Upper lobe of left lung (tissue), 6 donors: ENCODE measurements at regions not wholly inside any gene's neighbourhood (a gene's known extent, or its start where the extent isn't known, plus 50 kb on each side); places are given as distances from the start of the nearest gene placed in this dataset.

Experiments used
- ATAC-seq, 2 donors: fragments of 200-7000 bp; cut with Tn5 transposase; one replicate each; pipeline ENCODE4 v1.9.1; 2022; ENCODE audit warnings: mild to moderate bottlenecking in 2 of 2, moderate library complexity in 2 of 2; ENCODE audit not compliant: low FRiP score in 2 of 2
- DNase-seq, 2 donors: peaks; one replicate each; pipeline ENCODE4 v3.0.0-alpha.2; 2019 to 2020
- H3K27ac ChIP-seq, 4 donors: fragments of 200-600 bp; sonication (generic); one replicate each; pipeline ENCODE4 v1.5.1; 2016 to 2019
- H3K27me3 ChIP-seq, 4 donors: fragments of 200-600 bp; sonication (generic); one replicate each; pipeline ENCODE4 v1.5.1; 2017 to 2019
- H3K36me3 ChIP-seq, 4 donors: fragments of 200-600 bp; sonication (generic); one replicate each; pipeline ENCODE4 v1.5.1; 2016 to 2019
- H3K4me1 ChIP-seq, 4 donors: fragments of 200-600 bp; sonication (generic); one replicate each; pipeline ENCODE4 v1.5.1; 2018 to 2019
- H3K4me3 ChIP-seq, 4 donors: fragments of 200-600 bp; sonication (generic); one replicate each; pipeline ENCODE4 v1.5.1; 2017 to 2019; ENCODE audit warnings: mild to moderate bottlenecking in 2 of 4, moderate library complexity in 1 of 4
- H3K9me3 ChIP-seq, 4 donors: fragments of 200-600 bp; sonication (generic); one replicate each; pipeline ENCODE4 v1.5.1; 2018 to 2019
- CTCF ChIP-seq, 6 experiments: fragments of 450-650 bp in 4 of 6; fragments of 200-600 bp in 2 of 6; sonication (generic) in 2 of 6; IDR thresholded peaks; one replicate each; pipeline ENCODE4 v1.5.1; 2016 to 2019; ENCODE audit warnings: antibody characterized with exemption in 6 of 6
- EP300 ChIP-seq, 4 donors: sonication (generic); formaldehyde crosslinking; IDR thresholded peaks; one replicate each; pipeline ENCODE4 v1.5.1; 2017; ENCODE audit warnings: antibody characterized with exemption in 4 of 4, control low read depth in 2 of 4
- POLR2A ChIP-seq, 4 donors: fragments of 450-650 bp; IDR thresholded peaks; one replicate each; pipeline ENCODE4 v1.5.1; 2016 to 2017; ENCODE audit warnings: antibody characterized with exemption in 4 of 4, mild to moderate bottlenecking in 2 of 4
- POLR2AphosphoS5 ChIP-seq, 2 donors: sonication (generic); formaldehyde crosslinking; IDR thresholded peaks; one replicate each; pipeline ENCODE4 v1.5.1; 2017; ENCODE audit warnings: antibody characterized with exemption in 2 of 2
- WGBS, 2 donors: methylation state at CpG; one replicate each; pipeline ENCODE4 v1.1.5; 2017 to 2018; 5-methylcytosine and 5-hydroxymethylcytosine counted together
- donor health status: DM: no; HTN: no; CAD: no; lungs with moderate emphysema.
- donor health status: DM: no; HTN: yes; CAD: no; lungs with severe emphysema.

DNA sequence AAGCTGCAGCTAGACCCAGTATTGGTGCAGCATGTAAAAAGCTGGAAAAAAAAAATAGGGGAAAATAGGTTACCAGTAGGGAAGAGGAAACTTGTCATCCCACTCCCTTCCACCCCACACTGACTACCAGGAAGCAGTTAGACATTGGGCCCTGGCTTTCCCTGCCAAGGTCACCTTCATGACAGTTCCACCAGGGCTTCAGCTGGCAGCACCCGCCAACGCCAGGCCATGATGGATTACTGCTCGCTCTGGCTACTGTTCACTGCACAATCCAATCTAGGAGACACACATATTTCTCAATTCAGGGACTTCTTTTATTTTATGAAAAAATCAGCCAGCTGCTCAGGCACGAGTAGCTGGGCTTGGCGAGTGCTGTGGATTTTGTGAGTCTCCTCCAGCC is 127.7 kb downstream of the DMRTA2 start:
- no peaks in the 10 kb centered on the region for H3K4me1 ChIP-seq
- no peak for ATAC-seq
- DNase-seq: no peak
- no peak overlapping the region for H3K27ac ChIP-seq
- no peaks in the 10 kb centered on the region for H3K9me3 ChIP-seq
- TF ChIP-seq CTCF (IDR thresholded peaks at IDR 0.05): no peak
- no peak for TF ChIP-seq POLR2AphosphoS5 (IDR thresholded peaks at IDR 0.05)
- no peak for TF ChIP-seq POLR2A (IDR thresholded peaks at IDR 0.05)
- no peak for TF ChIP-seq EP300 (IDR thresholded peaks at IDR 0.05)
- WGBS, 2 donors: 84 to 87% methylated on average over 5 of the region's 5 CpGs
- H3K36me3 ChIP-seq: no peaks in the 10 kb centered on the region
- no peaks in the 10 kb centered on the region for H3K27me3 ChIP-seq
- H3K4me3 ChIP-seq: no peak overlapping the region

- Histone ChIP-seq H3K4me3 (no peak overlapping the region), H3K4me1 (no peaks in the 10 kb centered on the region), H3K27me3 (no peaks in the 10 kb centered on the region), H3K27ac (no peak overlapping the region), H3K9me3 (no peaks in the 10 kb centered on the region), H3K36me3 (no peaks in the 10 kb centered on the region)
- no peak for ATAC-seq
- 65 to 73% methylated on average over 9 of the region's 9 CpGs for WGBS, 2 donors
- DNase-seq: no peak
- TF ChIP-seq POLR2A (IDR thresholded peaks at IDR 0.05) (no peak), EP300 (IDR thresholded peaks at IDR 0.05) (no peak), POLR2AphosphoS5 (IDR thresholded peaks at IDR 0.05) (no peak)
Measured at GRCh38 chr1:50292276-50292675, 131.0 kb downstream of the DMRTA2 start.

DNA sequence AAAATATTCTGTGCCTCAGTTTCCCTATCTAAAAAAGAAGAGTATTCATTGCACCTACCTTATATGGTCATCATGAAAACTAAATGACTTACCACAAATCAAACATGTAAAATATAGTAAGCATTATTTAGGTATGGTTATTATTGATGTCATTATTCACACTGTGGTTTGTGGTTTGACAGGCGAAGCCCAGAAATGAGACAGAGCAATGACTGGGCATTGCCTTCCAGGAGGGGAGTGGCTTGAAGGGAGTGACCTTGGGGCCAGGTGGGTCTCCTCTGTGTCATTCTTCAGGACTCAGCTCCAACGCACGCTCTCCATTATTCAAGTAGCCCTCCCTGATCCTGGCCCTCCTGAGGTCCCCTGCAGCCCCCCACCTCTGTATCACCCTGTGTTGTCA is 133.7 kb downstream of the DMRTA2 start:
- TF ChIP-seq POLR2AphosphoS5 (IDR thresholded peaks at IDR 0.05): no peak
- Histone ChIP-seq H3K9me3 (no peaks in the 10 kb centered on the region), H3K4me3 (no peak overlapping the region), H3K36me3 (no peaks in the 10 kb centered on the region), H3K4me1 (no peaks in the 10 kb centered on the region), H3K27ac (no peak overlapping the region), H3K27me3 (no peaks in the 10 kb centered on the region)
- WGBS, 2 donors: 76 to 85% methylated on average over 3 of the region's 3 CpGs
- DNase-seq: no peak
- no peak for ATAC-seq

DNA sequence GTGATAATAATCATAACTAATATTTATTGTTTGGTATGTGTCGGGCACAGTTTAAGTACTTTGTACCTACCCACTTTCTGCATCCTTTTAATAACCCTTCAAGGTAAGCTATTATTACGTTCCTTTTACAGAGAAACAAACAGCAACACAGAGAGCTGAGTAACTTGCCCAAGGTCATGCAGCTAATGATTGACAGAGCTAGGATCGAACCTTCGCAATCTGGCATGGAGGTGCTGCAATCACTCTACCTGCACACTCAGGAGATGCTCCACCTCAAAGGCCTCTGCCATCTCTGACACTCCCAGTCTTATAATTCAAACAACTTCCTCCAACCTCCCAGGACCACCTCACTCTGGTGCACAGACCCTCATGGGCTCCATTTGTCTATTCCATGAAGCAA is 137.2 kb downstream of the DMRTA2 start:
- no peak for TF ChIP-seq POLR2AphosphoS5 (IDR thresholded peaks at IDR 0.05)
- no peak for TF ChIP-seq POLR2A (IDR thresholded peaks at IDR 0.05)
- TF ChIP-seq CTCF (IDR thresholded peaks at IDR 0.05): no peak
- TF ChIP-seq EP300 (IDR thresholded peaks at IDR 0.05): no peak
- H3K27ac ChIP-seq: no peak overlapping the region
- no peaks in the 10 kb centered on the region for H3K9me3 ChIP-seq
- no peaks in the 10 kb centered on the region for H3K27me3 ChIP-seq
- 75 to 77% methylated on average over 4 of the region's 4 CpGs for WGBS, 2 donors
- no peak for ATAC-seq
- H3K4me1 ChIP-seq: no peaks in the 10 kb centered on the region
- H3K36me3 ChIP-seq: no peaks in the 10 kb centered on the region
- no peak for DNase-seq
- H3K4me3 ChIP-seq: no peak overlapping the region

DNA sequence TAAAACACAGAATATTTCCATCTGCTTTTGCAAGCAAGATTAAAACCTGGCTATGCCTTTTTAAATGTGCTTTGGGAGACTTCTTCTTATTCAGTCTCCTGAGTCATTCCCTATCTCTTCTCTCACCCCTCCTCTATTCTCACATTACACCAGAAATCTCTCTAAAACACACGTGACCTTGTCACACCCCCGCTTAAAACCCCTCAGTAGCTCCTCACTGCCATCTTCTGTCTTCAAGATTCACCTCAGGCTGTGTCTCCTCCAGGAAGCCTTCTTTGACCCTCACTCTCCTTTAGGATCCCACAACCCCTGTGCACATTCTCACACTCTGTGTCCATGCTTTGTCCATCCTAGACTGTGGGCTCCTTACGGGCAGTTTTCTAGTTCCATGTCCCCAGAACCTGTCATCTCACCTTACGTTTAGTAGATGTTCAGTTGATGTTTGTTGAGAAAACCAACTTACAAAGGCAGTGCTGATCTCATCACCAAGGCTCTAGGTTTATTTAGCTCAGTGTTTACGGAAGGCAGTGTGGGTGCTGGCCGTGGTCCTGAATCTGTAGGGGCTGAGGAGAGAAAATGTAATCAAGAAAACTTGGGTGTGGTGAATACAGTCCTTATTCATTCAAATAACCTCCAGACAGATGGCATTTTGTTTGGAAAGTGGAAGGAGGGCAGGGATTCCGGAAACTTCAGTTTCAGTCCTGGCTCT is 143.5 kb downstream of the DMRTA2 start:
- ATAC-seq (no peak), DNase-seq (no peak)
- no peaks in the 10 kb centered on the region for H3K9me3 ChIP-seq
- no peaks in the 10 kb centered on the region for H3K36me3 ChIP-seq
- 20 to 26% methylated on average over 7 of the region's 7 CpGs for WGBS, 2 donors
- H3K4me3 ChIP-seq: no peak overlapping the region
- no peaks in the 10 kb centered on the region for H3K4me1 ChIP-seq
- TF ChIP-seq EP300 (IDR thresholded peaks at IDR 0.05) (no peak), CTCF (IDR thresholded peaks at IDR 0.05) (no peak), POLR2A (IDR thresholded peaks at IDR 0.05) (no peak), POLR2AphosphoS5 (IDR thresholded peaks at IDR 0.05) (no peak)
- no peaks in the 10 kb centered on the region for H3K27me3 ChIP-seq
- H3K27ac ChIP-seq: no peak overlapping the region

GRCh38 chr1:50278961-50279360 is 144.3 kb downstream of the DMRTA2 start:
- Histone ChIP-seq H3K9me3 (no peaks in the 10 kb centered on the region), H3K27ac (no peak overlapping the region), H3K27me3 (no peaks in the 10 kb centered on the region), H3K4me1 (no peaks in the 10 kb centered on the region), H3K36me3 (no peaks in the 10 kb centered on the region), H3K4me3 (no peak overlapping the region)
- 52 to 55% methylated on average over 3 of the region's 3 CpGs for WGBS, 2 donors
- ATAC-seq: no peak
- TF ChIP-seq POLR2AphosphoS5 (IDR thresholded peaks at IDR 0.05) (no peak), CTCF (IDR thresholded peaks at IDR 0.05) (no peak), POLR2A (IDR thresholded peaks at IDR 0.05) (no peak), EP300 (IDR thresholded peaks at IDR 0.05) (no peak)
- no peak for DNase-seq
